DOHH2 (cell line): ENCODE measurements at regions not wholly inside any gene's neighbourhood (a gene's known extent, or its start where the extent isn't known, plus 50 kb on each side); places are given as distances from the start of the nearest gene placed in this dataset.

Experiments used
- EZH2phosphoT487 ChIP-seq: fragments of 200-600 bp; sonication (generic); IDR thresholded peaks from 2 replicates; pipeline ENCODE4 v1.6.1; 2017; ENCODE audit warnings: borderline replicate concordance, mild to moderate bottlenecking, antibody characterized with exemption, low read length, moderate library complexity, mixed read lengths
- TF ChIP-seq, protein P1 (sequence below): fragments of 200-600 bp; sonication (generic); IDR thresholded peaks from one replicate; pipeline ENCODE4 v1.5.1; 2014; ENCODE audit warnings: antibody characterized with exemption, mild to moderate bottlenecking, low read depth, low read length; ENCODE audit not compliant: poor library complexity, severe bottlenecking

GRCh38 chr7:45241339-45242109 lies 83.9 kb downstream of the RAMP3 start:
- TF ChIP-seq, protein P1, sequence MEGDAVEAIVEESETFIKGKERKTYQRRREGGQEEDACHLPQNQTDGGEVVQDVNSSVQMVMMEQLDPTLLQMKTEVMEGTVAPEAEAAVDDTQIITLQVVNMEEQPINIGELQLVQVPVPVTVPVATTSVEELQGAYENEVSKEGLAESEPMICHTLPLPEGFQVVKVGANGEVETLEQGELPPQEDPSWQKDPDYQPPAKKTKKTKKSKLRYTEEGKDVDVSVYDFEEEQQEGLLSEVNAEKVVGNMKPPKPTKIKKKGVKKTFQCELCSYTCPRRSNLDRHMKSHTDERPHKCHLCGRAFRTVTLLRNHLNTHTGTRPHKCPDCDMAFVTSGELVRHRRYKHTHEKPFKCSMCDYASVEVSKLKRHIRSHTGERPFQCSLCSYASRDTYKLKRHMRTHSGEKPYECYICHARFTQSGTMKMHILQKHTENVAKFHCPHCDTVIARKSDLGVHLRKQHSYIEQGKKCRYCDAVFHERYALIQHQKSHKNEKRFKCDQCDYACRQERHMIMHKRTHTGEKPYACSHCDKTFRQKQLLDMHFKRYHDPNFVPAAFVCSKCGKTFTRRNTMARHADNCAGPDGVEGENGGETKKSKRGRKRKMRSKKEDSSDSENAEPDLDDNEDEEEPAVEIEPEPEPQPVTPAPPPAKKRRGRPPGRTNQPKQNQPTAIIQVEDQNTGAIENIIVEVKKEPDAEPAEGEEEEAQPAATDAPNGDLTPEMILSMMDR: no peak
- no peak for TF ChIP-seq EZH2phosphoT487
